ENCODE measurements at regions not wholly inside any gene's neighbourhood (a gene's known extent, or its start where the extent isn't known, plus 50 kb on each side); places are given as distances from the start of the nearest gene placed in this dataset.

DNA sequence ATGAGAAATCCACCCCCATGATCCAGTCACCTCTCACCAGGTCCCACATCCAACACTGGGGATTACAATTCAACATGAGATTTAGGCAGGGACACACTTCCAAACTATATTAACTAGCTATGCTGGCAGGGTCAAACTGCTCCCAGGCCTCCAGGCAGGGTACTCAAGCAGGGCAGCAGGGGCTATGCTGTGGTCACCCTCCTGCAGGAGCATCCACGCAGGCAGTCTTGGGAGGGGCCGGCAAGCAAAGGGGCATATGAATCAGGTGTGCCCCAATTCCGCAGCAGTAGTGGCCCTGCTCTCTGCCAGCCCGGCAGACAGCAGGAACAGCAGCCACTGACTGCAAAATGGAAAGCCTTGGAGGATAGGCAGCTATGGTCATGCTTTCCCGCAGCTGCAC is 74.6 kb upstream of the PRDX4 start:
- Mint-ChIP-seq H3K4me3 (ENCODE audit: unreplicated experiment) (no peak overlapping the region), H3K27ac (ENCODE audit: unreplicated experiment) (no peak overlapping the region), H3K36me3 (ENCODE audit: low read depth, unreplicated experiment) (no peaks in the 10 kb centered on the region), H3K27me3 (ENCODE audit: low read depth, unreplicated experiment) (no peaks in the 10 kb centered on the region), H3K4me1 (ENCODE audit: low read depth, unreplicated experiment) (no peaks in the 10 kb centered on the region), H3K9me3 (ENCODE audit: unreplicated experiment) (peaks cover 2% of the 10 kb centered on the region)
- no peaks in the 10 kb centered on the region for H3K36me3 ChIP-seq (ENCODE audit: insufficient read depth, low read length)
- no peak overlapping the region for H3K4me3 ChIP-seq (ENCODE audit: insufficient read depth, low read depth, low read length)
- no peaks in the 10 kb centered on the region for H3K4me1 ChIP-seq (ENCODE audit: insufficient read depth, low read length)
- H3K27me3 ChIP-seq (ENCODE audit: insufficient read depth, low read length): no peaks in the 10 kb centered on the region
- H2AFZ ChIP-seq (ENCODE audit: low read depth, low read length): no peak overlapping the region
- DNase-seq (ENCODE audit: low read depth): no peak
- no peaks in the 10 kb centered on the region for H4K20me1 ChIP-seq (ENCODE audit: insufficient read depth, low read length)
- H3K4me2 ChIP-seq (ENCODE audit: low read length): no peak overlapping the region
- no peak overlapping the region for H3K9ac ChIP-seq (ENCODE audit: low read length)
- H3K27ac ChIP-seq (ENCODE audit: low read depth, low read length): no peak overlapping the region
- FAIRE-seq: no peak
- H3K9me3 ChIP-seq (ENCODE audit: insufficient read depth, low read depth, low read length): no peaks in the 10 kb centered on the region
- no peak for TF ChIP-seq CTCF (IDR thresholded peaks at IDR 0.05; ENCODE audit: insufficient read depth, low read depth, low read length)
- TF ChIP-seq EZH2 (IDR thresholded peaks at IDR 0.05; ENCODE audit: insufficient read depth, low read length): no peak
- no peaks in the 10 kb centered on the region for H3K79me2 ChIP-seq (ENCODE audit: insufficient read depth, low read length)

- DNase-seq (ENCODE audit: low read depth): no peak
- Mint-ChIP-seq H3K9me3 (ENCODE audit: unreplicated experiment) (no peaks in the 10 kb centered on the region), H3K27ac (ENCODE audit: unreplicated experiment) (no peak overlapping the region), H3K4me3 (ENCODE audit: unreplicated experiment) (no peak overlapping the region), H3K27me3 (ENCODE audit: low read depth, unreplicated experiment) (no peaks in the 10 kb centered on the region), H3K36me3 (ENCODE audit: low read depth, unreplicated experiment) (no peaks in the 10 kb centered on the region), H3K4me1 (ENCODE audit: low read depth, unreplicated experiment) (no peaks in the 10 kb centered on the region)
- H3K27ac ChIP-seq (ENCODE audit: low read depth, low read length): no peak overlapping the region
- no peaks in the 10 kb centered on the region for H3K36me3 ChIP-seq (ENCODE audit: insufficient read depth, low read length)
- H3K27me3 ChIP-seq (ENCODE audit: insufficient read depth, low read length): no peaks in the 10 kb centered on the region
- H3K4me3 ChIP-seq (ENCODE audit: insufficient read depth, low read depth, low read length): no peak overlapping the region
- H3K9me3 ChIP-seq (ENCODE audit: insufficient read depth, low read depth, low read length): no peaks in the 10 kb centered on the region
- peak; percentile 86 for FAIRE-seq
- no peak overlapping the region for H2AFZ ChIP-seq (ENCODE audit: low read depth, low read length)
- H3K4me1 ChIP-seq (ENCODE audit: insufficient read depth, low read length): no peaks in the 10 kb centered on the region
- H3K9ac ChIP-seq (ENCODE audit: low read length): no peak overlapping the region
- no peaks in the 10 kb centered on the region for H4K20me1 ChIP-seq (ENCODE audit: insufficient read depth, low read length)
- TF ChIP-seq EZH2 (IDR thresholded peaks at IDR 0.05; ENCODE audit: insufficient read depth, low read length) (no peak), CTCF (IDR thresholded peaks at IDR 0.05; ENCODE audit: insufficient read depth, low read depth, low read length) (no peak)
- H3K4me2 ChIP-seq (ENCODE audit: low read length): no peak overlapping the region
- no peaks in the 10 kb centered on the region for H3K79me2 ChIP-seq (ENCODE audit: insufficient read depth, low read length)
Measured at GRCh38 chrX:23598575-23598974, 68.7 kb upstream of the PRDX4 start.

GRCh38 chrX:23603501-23603900 is 63.8 kb upstream of the PRDX4 start:
- TF ChIP-seq EZH2 (IDR thresholded peaks at IDR 0.05; ENCODE audit: insufficient read depth, low read length): no peak
- TF ChIP-seq CTCF (IDR thresholded peaks at IDR 0.05; ENCODE audit: insufficient read depth, low read depth, low read length): no peak
- no peak overlapping the region for H2AFZ ChIP-seq (ENCODE audit: low read depth, low read length)
- no peak for DNase-seq (ENCODE audit: low read depth)
- no peak overlapping the region for H3K27ac ChIP-seq (ENCODE audit: low read depth, low read length)
- H3K4me3 ChIP-seq (ENCODE audit: insufficient read depth, low read depth, low read length): no peak overlapping the region
- H3K4me1 ChIP-seq (ENCODE audit: insufficient read depth, low read length): no peaks in the 10 kb centered on the region
- no peaks in the 10 kb centered on the region for H3K9me3 Mint-ChIP-seq (ENCODE audit: unreplicated experiment)
- no peaks in the 10 kb centered on the region for H3K36me3 ChIP-seq (ENCODE audit: insufficient read depth, low read length)
- no peak overlapping the region for H3K4me3 Mint-ChIP-seq (ENCODE audit: unreplicated experiment)
- H3K27me3 ChIP-seq (ENCODE audit: insufficient read depth, low read length): no peaks in the 10 kb centered on the region
- H3K27me3 Mint-ChIP-seq (ENCODE audit: low read depth, unreplicated experiment): peaks cover 2% of the 10 kb centered on the region
- H3K9me3 ChIP-seq (ENCODE audit: insufficient read depth, low read depth, low read length): no peaks in the 10 kb centered on the region
- no peaks in the 10 kb centered on the region for H3K79me2 ChIP-seq (ENCODE audit: insufficient read depth, low read length)
- no peaks in the 10 kb centered on the region for H3K4me1 Mint-ChIP-seq (ENCODE audit: low read depth, unreplicated experiment)
- FAIRE-seq: peak; percentile 62
- H3K4me2 ChIP-seq (ENCODE audit: low read length): no peak overlapping the region
- no peaks in the 10 kb centered on the region for H3K36me3 Mint-ChIP-seq (ENCODE audit: low read depth, unreplicated experiment)
- no peak overlapping the region for H3K27ac Mint-ChIP-seq (ENCODE audit: unreplicated experiment)
- H3K9ac ChIP-seq (ENCODE audit: low read length): no peak overlapping the region
- H4K20me1 ChIP-seq (ENCODE audit: insufficient read depth, low read length): no peaks in the 10 kb centered on the region

Data from astrocyte (in vitro differentiated cells and primary cell).